ENCODE measurements at regions not wholly inside any gene's neighbourhood (a gene's known extent, or its start where the extent isn't known, plus 50 kb on each side); places are given as distances from the start of the nearest gene placed in this dataset.

DNA sequence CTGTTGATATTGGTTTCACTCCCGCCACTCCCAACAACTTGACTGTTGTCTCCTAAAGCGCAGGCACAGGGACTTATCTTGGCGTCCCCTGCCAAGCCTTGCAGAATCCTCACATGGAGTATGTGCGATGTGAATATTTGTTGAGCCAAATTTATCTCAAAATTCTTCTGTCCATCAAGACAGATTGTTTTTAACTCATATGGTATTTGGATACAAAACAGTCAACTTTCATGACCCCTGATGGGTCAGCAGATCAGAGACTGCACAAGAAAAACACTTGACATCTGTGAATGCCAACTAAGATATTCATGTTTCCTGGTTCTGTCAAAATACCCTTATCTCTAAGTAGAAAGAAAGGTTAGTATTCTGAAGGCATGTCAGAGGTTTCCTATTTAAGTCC, 221.7 kb upstream of the BLID start:
- TF ChIP-seq POLR2A (IDR thresholded peaks at IDR 0.05): no peak
- TF ChIP-seq, protein P1, sequence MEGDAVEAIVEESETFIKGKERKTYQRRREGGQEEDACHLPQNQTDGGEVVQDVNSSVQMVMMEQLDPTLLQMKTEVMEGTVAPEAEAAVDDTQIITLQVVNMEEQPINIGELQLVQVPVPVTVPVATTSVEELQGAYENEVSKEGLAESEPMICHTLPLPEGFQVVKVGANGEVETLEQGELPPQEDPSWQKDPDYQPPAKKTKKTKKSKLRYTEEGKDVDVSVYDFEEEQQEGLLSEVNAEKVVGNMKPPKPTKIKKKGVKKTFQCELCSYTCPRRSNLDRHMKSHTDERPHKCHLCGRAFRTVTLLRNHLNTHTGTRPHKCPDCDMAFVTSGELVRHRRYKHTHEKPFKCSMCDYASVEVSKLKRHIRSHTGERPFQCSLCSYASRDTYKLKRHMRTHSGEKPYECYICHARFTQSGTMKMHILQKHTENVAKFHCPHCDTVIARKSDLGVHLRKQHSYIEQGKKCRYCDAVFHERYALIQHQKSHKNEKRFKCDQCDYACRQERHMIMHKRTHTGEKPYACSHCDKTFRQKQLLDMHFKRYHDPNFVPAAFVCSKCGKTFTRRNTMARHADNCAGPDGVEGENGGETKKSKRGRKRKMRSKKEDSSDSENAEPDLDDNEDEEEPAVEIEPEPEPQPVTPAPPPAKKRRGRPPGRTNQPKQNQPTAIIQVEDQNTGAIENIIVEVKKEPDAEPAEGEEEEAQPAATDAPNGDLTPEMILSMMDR (IDR thresholded peaks at IDR 0.05): no peak

Measured in ovary (tissue), 3 donors.